Mesendoderm (in vitro differentiated cells): ENCODE measurements at regions not wholly inside any gene's neighbourhood (a gene's known extent, or its start where the extent isn't known, plus 50 kb on each side); places are given as distances from the start of the nearest gene placed in this dataset.

Experiments used
- DNase-seq: peaks from one replicate; pipeline ENCODE4 v3.0.0; 2013
- H2AK5ac ChIP-seq: 2 replicates; pipeline ENCODE4 v1.6.1; 2013; ENCODE audit warnings: low read length, inconsistent platforms
- H2BK120ac ChIP-seq: 2 replicates; pipeline ENCODE4 v1.6.1; 2013; ENCODE audit warnings: low read depth, mild to moderate bottlenecking, low read length, moderate library complexity, mixed read lengths
- H2BK15ac ChIP-seq: replicated peaks from 2 replicates; pipeline ENCODE4 v1.6.1; 2013; ENCODE audit warnings: low read depth, mild to moderate bottlenecking, moderate library complexity
- H2BK5ac ChIP-seq: 2 replicates; pipeline ENCODE4 v1.6.1; 2013; ENCODE audit warnings: low read length, inconsistent platforms
- H3K18ac ChIP-seq: 2 replicates; pipeline ENCODE4 v1.6.1; 2013; ENCODE audit warnings: mild to moderate bottlenecking, low read length, mixed read lengths
- H3K23ac ChIP-seq: one replicate; pipeline ENCODE4 v1.6.1; 2013; ENCODE audit warnings: low read length
- H3K27ac ChIP-seq: 2 replicates; pipeline ENCODE4 v1.5.1; 2013; ENCODE audit warnings: low read depth, mild to moderate bottlenecking, inconsistent platforms, low read length, moderate library complexity
- H3K27me3 ChIP-seq: 2 replicates; pipeline ENCODE4 v1.6.1; 2013; ENCODE audit warnings: low read length, control low read depth, mild to moderate bottlenecking, inconsistent platforms; ENCODE audit not compliant: insufficient read depth, poor library complexity
- H3K36me3 ChIP-seq: 2 replicates; pipeline ENCODE4 v1.6.1; 2013; ENCODE audit warnings: low read length, inconsistent platforms; ENCODE audit not compliant: control insufficient read depth, insufficient read depth
- H3K4ac ChIP-seq: one replicate; pipeline ENCODE4 v1.6.1; 2013; ENCODE audit warnings: low read depth, mild to moderate bottlenecking, low read length, moderate library complexity
- H3K4me1 ChIP-seq: 2 replicates; pipeline ENCODE4 v1.6.1; 2013; ENCODE audit warnings: low read depth, low read length, inconsistent platforms; ENCODE audit not compliant: control insufficient read depth
- H3K4me2 ChIP-seq: 2 replicates; pipeline ENCODE4 v1.6.1; 2013; ENCODE audit warnings: low read length
- H3K4me3 ChIP-seq: 2 replicates; pipeline ENCODE4 v1.5.1; 2013; ENCODE audit warnings: mild to moderate bottlenecking, low read length
- H3K56ac ChIP-seq: one replicate; pipeline ENCODE4 v1.6.1; 2013; ENCODE audit warnings: low read length
- H3K79me1 ChIP-seq: 2 replicates; pipeline ENCODE4 v1.6.1; 2013; ENCODE audit warnings: low read length, inconsistent platforms
- H3K79me2 ChIP-seq: 2 replicates; pipeline ENCODE4 v1.6.1; 2013; ENCODE audit warnings: mild to moderate bottlenecking, low read length; ENCODE audit not compliant: control insufficient read depth, insufficient read depth
- H3K9ac ChIP-seq: 2 replicates; pipeline ENCODE4 v1.6.1; 2013; ENCODE audit warnings: low read length, inconsistent platforms
- H4K5ac ChIP-seq: one replicate; pipeline ENCODE4 v1.6.1; 2013; ENCODE audit warnings: low read length
- H4K8ac ChIP-seq: one replicate; pipeline ENCODE4 v1.6.1; 2013; ENCODE audit warnings: low read depth, mild to moderate bottlenecking, control low read depth, low read length, moderate library complexity
- WGBS: extraction: QIAGEN DNeasy Blood & Tissue Kit; methylation state at CpG from one replicate; pipeline ENCODE4 v1.1.7; 2013; ENCODE audit warnings: low lambda C conversion rate, missing lambda C conversion rate; ENCODE audit not compliant: insufficient coverage; ENCODE audit errors: extremely low coverage; 5-methylcytosine and 5-hydroxymethylcytosine counted together

- no peak overlapping the region for H3K56ac ChIP-seq
- no peaks in the 10 kb centered on the region for H3K79me1 ChIP-seq
- no peaks in the 10 kb centered on the region for H3K79me2 ChIP-seq
- H3K27ac ChIP-seq, result no peak overlapping the region
- no peak overlapping the region for H3K18ac ChIP-seq
- H2BK15ac ChIP-seq, result no peak overlapping the region
- H3K23ac ChIP-seq, result no peak overlapping the region
- no peak overlapping the region for H2BK5ac ChIP-seq
- no peak overlapping the region for H4K5ac ChIP-seq
- no peak overlapping the region for H3K9ac ChIP-seq
- no peak overlapping the region for H3K4ac ChIP-seq
- no peak overlapping the region for H3K4me2 ChIP-seq
- no peak overlapping the region for H3K4me3 ChIP-seq
- H2BK120ac ChIP-seq, result no peak overlapping the region
- H3K4me1 ChIP-seq, result no peaks in the 10 kb centered on the region
- H2AK5ac ChIP-seq, result no peak overlapping the region
- no peak overlapping the region for H4K8ac ChIP-seq
- no CpG with 5 or more reads among the region's 7 CpGs for WGBS
- H3K27me3 ChIP-seq, result no peaks in the 10 kb centered on the region
- no peaks in the 10 kb centered on the region for H3K36me3 ChIP-seq
- no peak for DNase-seq
Measured at GRCh38 chr16:6545329-6545728, 787.3 kb upstream of the RBFOX1 start.

- Histone ChIP-seq H3K27me3 (no peaks in the 10 kb centered on the region), H3K79me1 (no peaks in the 10 kb centered on the region), H2BK120ac (no peak overlapping the region), H3K79me2 (no peaks in the 10 kb centered on the region), H3K9ac (no peak overlapping the region), H2BK15ac (no peak overlapping the region), H3K23ac (no peak overlapping the region), H3K36me3 (no peaks in the 10 kb centered on the region), H3K18ac (no peak overlapping the region), H4K8ac (no peak overlapping the region), H3K56ac (no peak overlapping the region), H3K27ac (no peak overlapping the region), H4K5ac (no peak overlapping the region), H3K4ac (no peak overlapping the region), H3K4me3 (no peak overlapping the region), H2BK5ac (no peak overlapping the region), H3K4me2 (no peak overlapping the region), H2AK5ac (no peak overlapping the region), H3K4me1 (no peaks in the 10 kb centered on the region)
- WGBS, result no CpG with 5 or more reads among the region's 3 CpGs
- DNase-seq, result no peak
Measured at GRCh38 chr16:6541267-6541666, 791.4 kb upstream of the RBFOX1 start.

GRCh38 chr16:6536411-6536810, 796.2 kb upstream of the RBFOX1 start:
- Histone ChIP-seq H3K79me1 (no peaks in the 10 kb centered on the region), H3K4ac (no peak overlapping the region), H3K27ac (no peak overlapping the region), H3K9ac (no peak overlapping the region), H4K8ac (no peak overlapping the region), H3K56ac (no peak overlapping the region), H3K4me2 (no peak overlapping the region), H3K79me2 (no peaks in the 10 kb centered on the region), H3K18ac (no peak overlapping the region), H4K5ac (no peak overlapping the region), H3K23ac (no peak overlapping the region), H2BK120ac (no peak overlapping the region), H3K4me3 (no peak overlapping the region), H2BK5ac (no peak overlapping the region), H3K36me3 (no peaks in the 10 kb centered on the region), H3K27me3 (no peaks in the 10 kb centered on the region), H2BK15ac (no peak overlapping the region), H3K4me1 (no peaks in the 10 kb centered on the region), H2AK5ac (no peak overlapping the region)
- no peak for DNase-seq
- WGBS, result no CpG with 5 or more reads among the region's 2 CpGs

- Histone ChIP-seq H3K4me1 (no peaks in the 10 kb centered on the region), H3K9ac (no peak overlapping the region), H3K27me3 (no peaks in the 10 kb centered on the region), H3K4me3 (no peak overlapping the region), H3K23ac (no peak overlapping the region), H2BK5ac (no peak overlapping the region), H3K4me2 (no peak overlapping the region), H4K8ac (no peak overlapping the region), H3K18ac (no peak overlapping the region), H2AK5ac (no peak overlapping the region), H3K36me3 (no peaks in the 10 kb centered on the region), H3K4ac (no peak overlapping the region), H3K79me1 (no peaks in the 10 kb centered on the region), H3K27ac (no peak overlapping the region), H2BK120ac (no peak overlapping the region), H4K5ac (no peak overlapping the region), H2BK15ac (no peak overlapping the region), H3K56ac (no peak overlapping the region), H3K79me2 (no peaks in the 10 kb centered on the region)
- no peak for DNase-seq
- no CpG with 5 or more reads among the region's 3 CpGs for WGBS
Measured at GRCh38 chr16:6531067-6531466, 801.6 kb upstream of the RBFOX1 start.

GRCh38 chr16:6528217-6528616, 804.4 kb upstream of the RBFOX1 start:
- H3K56ac ChIP-seq, result no peak overlapping the region
- H2BK15ac ChIP-seq, result no peak overlapping the region
- H3K79me2 ChIP-seq, result no peaks in the 10 kb centered on the region
- no peaks in the 10 kb centered on the region for H3K79me1 ChIP-seq
- no peak overlapping the region for H2BK120ac ChIP-seq
- H4K8ac ChIP-seq, result no peak overlapping the region
- H4K5ac ChIP-seq, result no peak overlapping the region
- H3K18ac ChIP-seq, result no peak overlapping the region
- H3K9ac ChIP-seq, result no peak overlapping the region
- H3K27me3 ChIP-seq, result no peaks in the 10 kb centered on the region
- H3K4me3 ChIP-seq, result no peak overlapping the region
- WGBS, result no CpG with 5 or more reads among the region's 2 CpGs
- H3K4ac ChIP-seq, result no peak overlapping the region
- no peak overlapping the region for H2BK5ac ChIP-seq
- no peak for DNase-seq
- H3K4me1 ChIP-seq, result peaks cover 2% of the 10 kb centered on the region
- H3K27ac ChIP-seq, result no peak overlapping the region
- no peak overlapping the region for H3K4me2 ChIP-seq
- no peaks in the 10 kb centered on the region for H3K36me3 ChIP-seq
- H2AK5ac ChIP-seq, result no peak overlapping the region
- no peak overlapping the region for H3K23ac ChIP-seq

- H4K5ac ChIP-seq, result no peak overlapping the region
- H3K9ac ChIP-seq, result no peak overlapping the region
- no peak overlapping the region for H3K4me3 ChIP-seq
- H3K18ac ChIP-seq, result no peak overlapping the region
- no peak overlapping the region for H3K56ac ChIP-seq
- H2BK15ac ChIP-seq, result no peak overlapping the region
- H2BK5ac ChIP-seq, result no peak overlapping the region
- H3K27me3 ChIP-seq, result no peaks in the 10 kb centered on the region
- H3K27ac ChIP-seq, result no peak overlapping the region
- no peaks in the 10 kb centered on the region for H3K79me1 ChIP-seq
- peaks cover 7% of the 10 kb centered on the region for H3K4me1 ChIP-seq
- H2AK5ac ChIP-seq, result no peak overlapping the region
- H3K23ac ChIP-seq, result no peak overlapping the region
- no peak for DNase-seq
- WGBS, result no CpG with 5 or more reads among the region's 7 CpGs
- no peaks in the 10 kb centered on the region for H3K79me2 ChIP-seq
- H3K4me2 ChIP-seq, result no peak overlapping the region
- H4K8ac ChIP-seq, result no peak overlapping the region
- H3K36me3 ChIP-seq, result no peaks in the 10 kb centered on the region
- no peak overlapping the region for H3K4ac ChIP-seq
- H2BK120ac ChIP-seq, result no peak overlapping the region
Measured at GRCh38 chr16:6527646-6528045, 805.0 kb upstream of the RBFOX1 start.
